HCT116 (cell line): ENCODE measurements at regions not wholly inside any gene's neighbourhood (a gene's known extent, or its start where the extent isn't known, plus 50 kb on each side); places are given as distances from the start of the nearest gene placed in this dataset.

Source experiments
- ATAC-seq: fragments of 200-7000 bp; cut with Tn5 transposase; 2 replicates; pipeline ENCODE4 v1.9.1; 2020; ENCODE audit warnings: mild to moderate bottlenecking, moderate library complexity
- BruUV-seq: library from RNA; stranded (reverse); fragments of 400-500 nt; replicated peaks from 2 replicates; lab custom pipeline; 2021; lab: Mats Ljungman, UMichigan
- CTCF ChIA-PET: fragments of 300-600 bp; sonication (Branson Sonifier 250); formaldehyde crosslinking; loops from one replicate; lab custom pipeline; 2021; ENCODE audit warnings: antibody characterized with exemption; lab: Charles Lee
- POLR2A ChIA-PET: fragments of 300-600, 350-600 bp; sonication (Branson Sonifier 250); formaldehyde crosslinking; loops from one replicate; lab custom pipeline; 2021; ENCODE audit warnings: antibody characterized with exemption; lab: Charles Lee
- RAD21 ChIA-PET, 2 experiments: fragments of 300-600 bp; sonication (Branson Sonifier 250); formaldehyde crosslinking; loops; one replicate each; lab custom pipeline; 2023; ENCODE audit warnings: low total read pairs in 2 of 2; ENCODE audit not compliant: uncharacterized antibody in 2 of 2, unreplicated experiment in 2 of 2, low non-redundant PET in 1 of 2; lab: Charles Lee
- DNase-seq: peaks from one replicate; pipeline ENCODE4 v3.0.0-alpha.2; 2010; ENCODE audit warnings: low read depth, low spot score
- H2AFZ ChIP-seq: fragments of 200-600 bp; shearing (Covaris generic), sonication (generic); 2 replicates; pipeline ENCODE4 v1.6.1; 2017; ENCODE audit warnings: low read depth, mixed run types, mixed read lengths, antibody characterized with exemption, low read length; ENCODE audit not compliant: poor library complexity, severe bottlenecking
- H3K27ac ChIP-seq: 2 replicates; pipeline ENCODE4 v1.5.1; 2012; ENCODE audit warnings: low read depth, low read length
- H3K27me3 ChIP-seq: fragments of 200-600 bp; sonication (generic); 2 replicates; pipeline ENCODE4 v1.6.1; 2016; ENCODE audit warnings: mixed run types, low read length, mixed read lengths; ENCODE audit not compliant: insufficient read depth
- H3K36me3 ChIP-seq, 2 experiments: fragments of 200-500 bp in 1 of 2; fragments of 200-600 bp in 1 of 2; sonication (Bioruptor generic) in 1 of 2; sonication (generic) in 1 of 2; 2 replicates each; pipeline versions ENCODE4 v1.5.1 to v1.6.1; 2014 to 2016; ENCODE audit warnings: low read length in 2 of 2, inconsistent platforms in 1 of 2, mixed read lengths in 1 of 2, mixed run types in 1 of 2; ENCODE audit not compliant: insufficient read depth in 2 of 2, control insufficient read depth in 1 of 2
- H3K4me1 ChIP-seq, 2 experiments: fragments of 200-600 bp in 1 of 2; sonication (generic) in 1 of 2; 2 replicates each; pipeline versions ENCODE4 v1.5.1 to v1.6.1; 2012 to 2017; ENCODE audit warnings: low read length in 2 of 2, inconsistent platforms in 1 of 2, mild to moderate bottlenecking in 1 of 2, mixed read lengths in 1 of 2, mixed run types in 1 of 2, moderate library complexity in 1 of 2; ENCODE audit not compliant: insufficient read depth in 2 of 2, control insufficient read depth in 1 of 2
- H3K4me2 ChIP-seq: fragments of 200-600 bp; sonication (generic); 2 replicates; pipeline ENCODE4 v1.6.1; 2017; ENCODE audit warnings: mixed run types, low read length, mixed read lengths
- H3K4me3 ChIP-seq, 2 experiments: fragments of 200-600 bp in 1 of 2; sonication (generic) in 1 of 2; replicated peaks in 1 of 2; 2 replicates each; pipeline ENCODE4 v1.5.1; 2011 to 2016; ENCODE audit warnings: low read length in 2 of 2, control low read depth in 1 of 2, low read depth in 1 of 2, mild to moderate bottlenecking in 1 of 2, mixed read lengths in 1 of 2, mixed run types in 1 of 2
- H3K79me2 ChIP-seq: fragments of 200-600 bp; sonication (generic); 2 replicates; pipeline ENCODE4 v1.6.1; 2017; ENCODE audit warnings: mild to moderate bottlenecking, mixed run types, low read length, moderate library complexity, mixed read lengths; ENCODE audit not compliant: insufficient read depth
- H3K9ac ChIP-seq: fragments of 200-600 bp; sonication (generic); 2 replicates; pipeline ENCODE4 v1.6.1; 2016; ENCODE audit warnings: low read length, mixed read lengths
- H3K9me2 ChIP-seq: fragments of 200-600 bp; sonication (generic), shearing (Covaris generic); 2 replicates; pipeline ENCODE4 v1.6.1; 2017; ENCODE audit warnings: mixed run types, mild to moderate bottlenecking, moderate library complexity; ENCODE audit not compliant: insufficient read depth
- H3K9me3 ChIP-seq, 2 experiments: fragments of 200-500 bp in 1 of 2; fragments of 200-600 bp in 1 of 2; sonication (Bioruptor generic) in 1 of 2; sonication (generic) in 1 of 2; 2 replicates each; pipeline ENCODE4 v1.6.1; 2014 to 2017; ENCODE audit warnings: low read length in 2 of 2, mixed read lengths in 2 of 2, inconsistent platforms in 1 of 2, low read depth in 1 of 2, mild to moderate bottlenecking in 1 of 2, mixed run types in 1 of 2, moderate library complexity in 1 of 2; ENCODE audit not compliant: control insufficient read depth in 1 of 2, insufficient read depth in 1 of 2
- H4K20me1 ChIP-seq: fragments of 200-600 bp; sonication (generic), shearing (Covaris generic); 2 replicates; pipeline ENCODE4 v1.6.1; 2017; ENCODE audit warnings: mixed run types, mild to moderate bottlenecking, moderate library complexity; ENCODE audit not compliant: insufficient read depth
- CEBPB ChIP-seq: IDR thresholded peaks from 2 replicates; pipeline ENCODE4 v1.6.1; 2012; ENCODE audit warnings: low read depth
- EGR1 ChIP-seq: IDR thresholded peaks from 2 replicates; pipeline ENCODE4 v1.6.1; 2012; ENCODE audit warnings: low read depth
- EZH2 ChIP-seq: fragments of 200-600 bp; sonication (generic); IDR thresholded peaks from 2 replicates; pipeline ENCODE4 v1.6.1; 2017; ENCODE audit warnings: antibody characterized with exemption, mixed run types
- FOSL1 ChIP-seq: IDR thresholded peaks from 2 replicates; pipeline ENCODE4 v1.6.1; 2012; ENCODE audit warnings: low read depth
- POLR2A ChIP-seq: IDR thresholded peaks from 2 replicates; pipeline ENCODE4 v1.7.0; 2011; ENCODE audit warnings: borderline replicate concordance; ENCODE audit not compliant: insufficient read depth, insufficient read length; ENCODE audit errors: extremely low read depth
- POLR2AphosphoS5 ChIP-seq: IDR thresholded peaks from 2 replicates; pipeline ENCODE4 v1.6.1; 2011; ENCODE audit warnings: mild to moderate bottlenecking, low read depth, low read length, moderate library complexity
- RAD21 ChIP-seq: IDR thresholded peaks from 2 replicates; pipeline ENCODE4 v1.6.1; 2012; ENCODE audit warnings: low read depth, mild to moderate bottlenecking
- SIN3A ChIP-seq: IDR thresholded peaks from 2 replicates; pipeline ENCODE4 v1.6.1; 2012; ENCODE audit warnings: low read depth
- SRF ChIP-seq: IDR thresholded peaks from 2 replicates; pipeline ENCODE4 v1.6.1; 2012; ENCODE audit warnings: low read depth
- TCF7L2 ChIP-seq: IDR thresholded peaks from 2 replicates; pipeline ENCODE4 v1.7.0; 2011; ENCODE audit warnings: borderline replicate concordance, inconsistent platforms; ENCODE audit not compliant: insufficient read depth, insufficient read length; ENCODE audit errors: extremely low read depth
- YY1 ChIP-seq: IDR thresholded peaks from 2 replicates; pipeline ENCODE4 v1.6.1; 2011; ENCODE audit warnings: low read length, low read depth, moderate library complexity, mild to moderate bottlenecking; ENCODE audit not compliant: insufficient replicate concordance; ENCODE audit errors: extremely low read depth
- ZNF274 ChIP-seq: fragments of 200-500 bp; sonication (Bioruptor generic); IDR thresholded peaks from 2 replicates; pipeline ENCODE4 v1.6.1; 2014; ENCODE audit warnings: mild to moderate bottlenecking, low read depth, low read length, inconsistent platforms
- intact Hi-C: fragments of 100-400 bp; cut with micrococcal nuclease; formaldehyde crosslinking; loops from 2 replicates; pipeline ENCODE4 v1.10.0; 2022
- TF ChIP-seq, protein P1 (sequence below), 3 experiments: fragments of 200-600 bp in 1 of 3; sonication (generic) in 1 of 3; IDR thresholded peaks in 2 of 3; conservative IDR thresholded peaks in 1 of 3; 2 replicates each; pipeline ENCODE4 v1.5.1; 2012 to 2017; ENCODE audit warnings: low read depth in 2 of 3, low read length in 2 of 3, antibody characterized with exemption in 1 of 3, borderline replicate concordance in 1 of 3, control low read depth in 1 of 3, mild to moderate bottlenecking in 1 of 3, mixed read lengths in 1 of 3, mixed run types in 1 of 3, moderate library complexity in 1 of 3; ENCODE audit not compliant: insufficient read depth in 1 of 3
- TF ChIP-seq, protein P2 (sequence below): IDR thresholded peaks from 2 replicates; pipeline ENCODE4 v1.6.1; 2011; ENCODE audit warnings: mild to moderate bottlenecking, low read length, moderate library complexity; ENCODE audit not compliant: insufficient replicate concordance; ENCODE audit errors: extremely low read depth

DNA sequence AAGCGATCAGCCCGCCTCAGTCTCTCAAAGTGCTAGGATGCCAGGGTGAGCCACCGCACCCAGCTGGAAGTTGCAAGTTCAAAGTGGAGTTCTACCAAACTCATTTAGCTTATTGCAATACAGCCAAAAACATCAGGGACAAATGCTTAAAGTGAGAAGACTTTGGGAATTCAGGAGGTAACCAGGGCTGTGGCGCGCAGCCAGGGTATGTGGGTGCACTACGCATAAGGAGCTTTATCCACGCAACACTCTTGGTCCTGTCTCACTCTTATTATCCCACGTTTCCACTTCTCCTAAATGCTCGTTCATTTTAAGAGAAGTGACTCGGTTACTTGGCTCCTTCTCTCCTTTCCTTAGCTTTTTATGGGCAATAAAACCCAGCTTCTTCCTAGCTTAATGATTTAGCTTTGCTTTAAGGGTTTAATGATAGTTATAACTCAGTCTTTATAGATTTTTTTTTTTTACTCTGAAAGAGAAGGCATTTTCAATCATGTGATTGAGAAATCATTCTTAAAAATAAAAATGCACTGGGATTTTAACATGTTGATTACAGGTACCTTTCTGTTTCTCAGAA is 199.8 kb downstream of the KCNE4 start:
- H3K9ac ChIP-seq, result no peak overlapping the region
- TF ChIP-seq FOSL1 (no peak), ZNF274 (no peak), SIN3A (no peak), POLR2A (no peak), RAD21 (no peak), EGR1 (no peak), POLR2AphosphoS5 (no peak), EZH2 (no peak), TCF7L2 (no peak), CEBPB (no peak), SRF (no peak), YY1 (no peak)
- TF ChIP-seq, protein P1, sequence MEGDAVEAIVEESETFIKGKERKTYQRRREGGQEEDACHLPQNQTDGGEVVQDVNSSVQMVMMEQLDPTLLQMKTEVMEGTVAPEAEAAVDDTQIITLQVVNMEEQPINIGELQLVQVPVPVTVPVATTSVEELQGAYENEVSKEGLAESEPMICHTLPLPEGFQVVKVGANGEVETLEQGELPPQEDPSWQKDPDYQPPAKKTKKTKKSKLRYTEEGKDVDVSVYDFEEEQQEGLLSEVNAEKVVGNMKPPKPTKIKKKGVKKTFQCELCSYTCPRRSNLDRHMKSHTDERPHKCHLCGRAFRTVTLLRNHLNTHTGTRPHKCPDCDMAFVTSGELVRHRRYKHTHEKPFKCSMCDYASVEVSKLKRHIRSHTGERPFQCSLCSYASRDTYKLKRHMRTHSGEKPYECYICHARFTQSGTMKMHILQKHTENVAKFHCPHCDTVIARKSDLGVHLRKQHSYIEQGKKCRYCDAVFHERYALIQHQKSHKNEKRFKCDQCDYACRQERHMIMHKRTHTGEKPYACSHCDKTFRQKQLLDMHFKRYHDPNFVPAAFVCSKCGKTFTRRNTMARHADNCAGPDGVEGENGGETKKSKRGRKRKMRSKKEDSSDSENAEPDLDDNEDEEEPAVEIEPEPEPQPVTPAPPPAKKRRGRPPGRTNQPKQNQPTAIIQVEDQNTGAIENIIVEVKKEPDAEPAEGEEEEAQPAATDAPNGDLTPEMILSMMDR (IDR thresholded peaks at IDR 0.05 in 2 of 3, conservative IDR thresholded peaks at IDR 0.05 in 1 of 3; ENCODE audit: borderline replicate concordance in 1 of 3, insufficient read depth in 1 of 3, low read depth in 2 of 3, low read length in 2 of 3), result no peak
- TF ChIP-seq, protein P2, sequence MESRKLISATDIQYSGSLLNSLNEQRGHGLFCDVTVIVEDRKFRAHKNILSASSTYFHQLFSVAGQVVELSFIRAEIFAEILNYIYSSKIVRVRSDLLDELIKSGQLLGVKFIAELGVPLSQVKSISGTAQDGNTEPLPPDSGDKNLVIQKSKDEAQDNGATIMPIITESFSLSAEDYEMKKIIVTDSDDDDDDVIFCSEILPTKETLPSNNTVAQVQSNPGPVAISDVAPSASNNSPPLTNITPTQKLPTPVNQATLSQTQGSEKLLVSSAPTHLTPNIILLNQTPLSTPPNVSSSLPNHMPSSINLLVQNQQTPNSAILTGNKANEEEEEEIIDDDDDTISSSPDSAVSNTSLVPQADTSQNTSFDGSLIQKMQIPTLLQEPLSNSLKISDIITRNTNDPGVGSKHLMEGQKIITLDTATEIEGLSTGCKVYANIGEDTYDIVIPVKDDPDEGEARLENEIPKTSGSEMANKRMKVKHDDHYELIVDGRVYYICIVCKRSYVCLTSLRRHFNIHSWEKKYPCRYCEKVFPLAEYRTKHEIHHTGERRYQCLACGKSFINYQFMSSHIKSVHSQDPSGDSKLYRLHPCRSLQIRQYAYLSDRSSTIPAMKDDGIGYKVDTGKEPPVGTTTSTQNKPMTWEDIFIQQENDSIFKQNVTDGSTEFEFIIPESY, result no peak
- no peaks in the 10 kb centered on the region for H4K20me1 ChIP-seq
- CTCF ChIA-PET, result no interaction called here
- POLR2A ChIA-PET, result no interaction called here
- H3K9me3 ChIP-seq, result peaks cover 0 to 6% of the 10 kb centered on the region in 2 experiments; a peak in 1 of 4 replicates
- no peak overlapping the region for H3K4me2 ChIP-seq
- DNase-seq, result no peak
- H3K79me2 ChIP-seq, result no peaks in the 10 kb centered on the region
- H3K36me3 ChIP-seq, result no peaks in the 10 kb centered on the region
- H3K27me3 ChIP-seq, result no peaks in the 10 kb centered on the region
- H2AFZ ChIP-seq, result no peak overlapping the region
- H3K9me2 ChIP-seq, result no peaks in the 10 kb centered on the region; the same call in none of the 2 replicates
- ATAC-seq, result no peak
- no TSS peak for BruUV-seq
- no peak overlapping the region for H3K4me3 ChIP-seq
- RAD21 ChIA-PET, result no interaction called here
- intact Hi-C loops, result loop anchor here (5.0 kb wide), 1 partner anchor 421 kb away; no protein-coding TSS in a partner anchor
- no peaks in the 10 kb centered on the region for H3K4me1 ChIP-seq
- H3K27ac ChIP-seq, result no peak overlapping the region
